ENCODE measurements at regions not wholly inside any gene's neighbourhood (a gene's known extent, or its start where the extent isn't known, plus 50 kb on each side); places are given as distances from the start of the nearest gene placed in this dataset.

DNA sequence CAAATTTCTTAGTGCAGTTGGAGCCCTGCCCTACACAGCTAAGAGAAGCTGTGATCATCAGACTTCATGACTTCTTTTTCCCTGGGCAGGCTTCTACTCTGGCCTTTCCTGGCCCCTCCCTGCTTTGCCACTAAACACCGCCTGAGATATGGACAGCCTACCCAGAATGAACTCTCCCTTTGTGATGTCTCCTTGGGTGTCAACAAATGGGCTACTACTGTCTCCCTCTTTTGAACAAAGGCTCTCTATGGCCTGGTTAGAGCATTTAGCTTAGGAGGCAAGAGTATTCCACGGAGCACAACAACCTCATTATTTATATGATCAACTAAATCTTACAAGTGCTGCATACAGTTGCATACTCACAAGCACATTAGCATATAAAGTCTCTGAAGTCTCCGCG lies 127.6 kb upstream of the HCCS start:
- Histone ChIP-seq H3K27ac (ENCODE audit: poor library complexity, severe bottlenecking) (no peak overlapping the region), H3K4me1 (ENCODE audit: insufficient read depth, poor library complexity, severe bottlenecking) (no peaks in the 10 kb centered on the region), H3K27me3 (ENCODE audit: insufficient read depth, poor library complexity, severe bottlenecking) (no peaks in the 10 kb centered on the region), H3K4me3 (ENCODE audit: severe bottlenecking) (no peak overlapping the region), H3K36me3 (ENCODE audit: low read depth) (no peaks in the 10 kb centered on the region), H3K9me3 (ENCODE audit: severe bottlenecking) (no peaks in the 10 kb centered on the region)
- ATAC-seq (ENCODE audit: low read depth), result no peak
- TF ChIP-seq, protein P1, sequence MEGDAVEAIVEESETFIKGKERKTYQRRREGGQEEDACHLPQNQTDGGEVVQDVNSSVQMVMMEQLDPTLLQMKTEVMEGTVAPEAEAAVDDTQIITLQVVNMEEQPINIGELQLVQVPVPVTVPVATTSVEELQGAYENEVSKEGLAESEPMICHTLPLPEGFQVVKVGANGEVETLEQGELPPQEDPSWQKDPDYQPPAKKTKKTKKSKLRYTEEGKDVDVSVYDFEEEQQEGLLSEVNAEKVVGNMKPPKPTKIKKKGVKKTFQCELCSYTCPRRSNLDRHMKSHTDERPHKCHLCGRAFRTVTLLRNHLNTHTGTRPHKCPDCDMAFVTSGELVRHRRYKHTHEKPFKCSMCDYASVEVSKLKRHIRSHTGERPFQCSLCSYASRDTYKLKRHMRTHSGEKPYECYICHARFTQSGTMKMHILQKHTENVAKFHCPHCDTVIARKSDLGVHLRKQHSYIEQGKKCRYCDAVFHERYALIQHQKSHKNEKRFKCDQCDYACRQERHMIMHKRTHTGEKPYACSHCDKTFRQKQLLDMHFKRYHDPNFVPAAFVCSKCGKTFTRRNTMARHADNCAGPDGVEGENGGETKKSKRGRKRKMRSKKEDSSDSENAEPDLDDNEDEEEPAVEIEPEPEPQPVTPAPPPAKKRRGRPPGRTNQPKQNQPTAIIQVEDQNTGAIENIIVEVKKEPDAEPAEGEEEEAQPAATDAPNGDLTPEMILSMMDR (IDR thresholded peaks at IDR 0.05; ENCODE audit: poor library complexity, severe bottlenecking), result no peak
- DNase-seq (ENCODE audit: low spot score), result no peak

DNA sequence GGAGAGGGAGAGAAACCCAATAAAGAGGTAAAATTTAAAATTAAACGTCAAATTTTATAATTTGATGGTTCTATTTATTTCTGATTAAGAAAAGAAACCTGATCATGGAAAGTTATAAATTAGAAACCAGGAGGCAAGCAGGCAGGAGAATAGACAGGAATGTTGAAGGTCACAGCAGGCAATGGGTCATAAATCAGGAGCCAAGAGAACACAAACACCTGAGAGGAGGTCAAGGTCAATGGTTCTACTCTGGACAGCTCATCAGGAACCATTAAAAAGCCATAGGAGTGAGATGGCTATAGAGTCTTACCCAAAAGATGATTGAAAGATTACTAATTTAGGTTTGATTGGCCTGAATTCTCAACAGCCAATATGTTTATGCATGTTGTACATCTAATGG lies 126.9 kb upstream of the HCCS start:
- no peaks in the 10 kb centered on the region for H3K4me1 ChIP-seq (ENCODE audit: insufficient read depth, poor library complexity, severe bottlenecking)
- H3K27me3 ChIP-seq (ENCODE audit: insufficient read depth, poor library complexity, severe bottlenecking), result no peaks in the 10 kb centered on the region
- ATAC-seq (ENCODE audit: low read depth) (no peak), DNase-seq (ENCODE audit: low spot score) (no peak)
- TF ChIP-seq, protein P1 (IDR thresholded peaks at IDR 0.05; ENCODE audit: poor library complexity, severe bottlenecking), result no peak
- H3K27ac ChIP-seq (ENCODE audit: poor library complexity, severe bottlenecking), result no peak overlapping the region
- H3K4me3 ChIP-seq (ENCODE audit: severe bottlenecking), result no peak overlapping the region
- H3K9me3 ChIP-seq (ENCODE audit: severe bottlenecking), result no peaks in the 10 kb centered on the region
- H3K36me3 ChIP-seq (ENCODE audit: low read depth), result no peaks in the 10 kb centered on the region

- Histone ChIP-seq H3K27me3 (ENCODE audit: insufficient read depth, poor library complexity, severe bottlenecking) (no peaks in the 10 kb centered on the region), H3K9me3 (ENCODE audit: severe bottlenecking) (no peaks in the 10 kb centered on the region), H3K4me1 (ENCODE audit: insufficient read depth, poor library complexity, severe bottlenecking) (no peaks in the 10 kb centered on the region), H3K27ac (ENCODE audit: poor library complexity, severe bottlenecking) (no peak overlapping the region), H3K4me3 (ENCODE audit: severe bottlenecking) (no peak overlapping the region), H3K36me3 (ENCODE audit: low read depth) (no peaks in the 10 kb centered on the region)
- TF ChIP-seq, protein P1 (IDR thresholded peaks at IDR 0.05; ENCODE audit: poor library complexity, severe bottlenecking), result no peak
- no peak for ATAC-seq (ENCODE audit: low read depth)
- no peak for DNase-seq (ENCODE audit: low spot score)
Measured at GRCh38 chrX:10986616-10987015, 124.5 kb upstream of the HCCS start.

DNA sequence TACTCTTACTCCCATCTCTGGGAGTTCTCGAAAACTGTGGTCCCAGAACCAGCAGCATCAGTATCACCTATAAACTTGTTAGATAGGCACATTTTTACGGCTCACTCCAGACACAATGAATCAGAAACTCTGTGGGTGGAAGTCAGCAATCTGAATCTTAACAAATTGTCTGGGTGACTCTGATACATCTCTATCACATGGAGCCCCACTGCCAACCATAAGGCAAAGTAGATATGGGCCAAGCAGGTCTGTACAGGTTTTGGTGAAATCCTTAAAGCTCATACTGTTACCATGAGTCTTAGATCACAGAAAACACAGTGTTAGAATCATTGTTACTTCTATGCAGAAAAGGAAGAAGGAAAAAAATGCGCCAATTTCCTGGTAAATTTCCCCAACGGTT lies 122.5 kb upstream of the HCCS start:
- TF ChIP-seq, protein P1 (IDR thresholded peaks at IDR 0.05; ENCODE audit: poor library complexity, severe bottlenecking), result no peak
- Histone ChIP-seq H3K27me3 (ENCODE audit: insufficient read depth, poor library complexity, severe bottlenecking) (no peaks in the 10 kb centered on the region), H3K4me3 (ENCODE audit: severe bottlenecking) (no peak overlapping the region), H3K4me1 (ENCODE audit: insufficient read depth, poor library complexity, severe bottlenecking) (no peaks in the 10 kb centered on the region), H3K36me3 (ENCODE audit: low read depth) (no peaks in the 10 kb centered on the region), H3K9me3 (ENCODE audit: severe bottlenecking) (no peaks in the 10 kb centered on the region), H3K27ac (ENCODE audit: poor library complexity, severe bottlenecking) (no peak overlapping the region)
- DNase-seq (ENCODE audit: low spot score) (no peak), ATAC-seq (ENCODE audit: low read depth) (no peak)

DNA sequence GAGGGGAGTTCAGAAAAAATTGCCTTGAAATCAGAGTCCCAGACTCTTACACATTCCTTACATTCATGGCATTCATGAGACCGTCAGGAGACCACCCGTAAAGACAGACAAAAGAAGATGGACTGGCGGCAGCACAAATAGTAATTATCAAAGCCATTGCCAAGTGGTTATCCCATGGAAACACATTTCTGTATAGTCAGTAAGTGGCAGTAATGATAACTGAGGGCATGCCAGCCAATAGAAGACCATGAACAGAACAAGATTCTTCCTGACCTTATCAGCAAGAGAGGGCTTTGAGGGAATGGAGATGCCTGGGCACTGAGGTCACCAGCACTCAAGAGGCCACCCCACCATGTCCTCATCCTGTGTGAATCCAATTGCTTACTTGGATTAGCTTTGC lies 121.7 kb upstream of the HCCS start:
- TF ChIP-seq, protein P1 (IDR thresholded peaks at IDR 0.05; ENCODE audit: poor library complexity, severe bottlenecking), result no peak

More for the DNA sequence above, 121.7 kb upstream of the HCCS start:
- ATAC-seq (ENCODE audit: low read depth) (no peak), DNase-seq (ENCODE audit: low spot score) (no peak)
- Histone ChIP-seq H3K9me3 (ENCODE audit: severe bottlenecking) (no peaks in the 10 kb centered on the region), H3K4me1 (ENCODE audit: insufficient read depth, poor library complexity, severe bottlenecking) (no peaks in the 10 kb centered on the region), H3K4me3 (ENCODE audit: severe bottlenecking) (no peak overlapping the region), H3K27me3 (ENCODE audit: insufficient read depth, poor library complexity, severe bottlenecking) (no peaks in the 10 kb centered on the region), H3K27ac (ENCODE audit: poor library complexity, severe bottlenecking) (no peak overlapping the region), H3K36me3 (ENCODE audit: low read depth) (no peaks in the 10 kb centered on the region)
